Endothelial cell of umbilical vein (primary cell): ENCODE measurements at regions not wholly inside any gene's neighbourhood (a gene's known extent, or its start where the extent isn't known, plus 50 kb on each side); places are given as distances from the start of the nearest gene placed in this dataset.

ENCODE experiments used
- EZH2 ChIP-seq: IDR thresholded peaks from 2 replicates; pipeline ENCODE4 v1.6.1; 2012; ENCODE audit warnings: borderline replicate concordance, low read depth, mild to moderate bottlenecking, moderate library complexity, low read length, inconsistent platforms; ENCODE audit not compliant: severe bottlenecking
- POLR2A ChIP-seq: IDR thresholded peaks from 2 replicates; pipeline ENCODE4 v1.6.1; 2012; ENCODE audit warnings: low read depth, mild to moderate bottlenecking, control low read depth, low read length
- POLR2AphosphoS5 ChIP-seq: IDR thresholded peaks from 2 replicates; pipeline ENCODE4 v1.6.1; 2012; ENCODE audit warnings: low read depth, mild to moderate bottlenecking, control low read depth, low read length, moderate library complexity; ENCODE audit not compliant: insufficient read depth
- TF ChIP-seq, protein P1 (sequence below), 2 donors: IDR thresholded peaks; 1 replicate in 1 of 2; 2 replicates in 1 of 2; pipeline ENCODE4 v1.5.1; 2011; ENCODE audit warnings: low read length in 2 of 2, mild to moderate bottlenecking in 2 of 2, moderate library complexity in 2 of 2, control low read depth in 1 of 2, inconsistent platforms in 1 of 2, low read depth in 1 of 2; ENCODE audit not compliant: insufficient read depth in 1 of 2; ENCODE audit errors: extremely low read depth in 1 of 2

DNA sequence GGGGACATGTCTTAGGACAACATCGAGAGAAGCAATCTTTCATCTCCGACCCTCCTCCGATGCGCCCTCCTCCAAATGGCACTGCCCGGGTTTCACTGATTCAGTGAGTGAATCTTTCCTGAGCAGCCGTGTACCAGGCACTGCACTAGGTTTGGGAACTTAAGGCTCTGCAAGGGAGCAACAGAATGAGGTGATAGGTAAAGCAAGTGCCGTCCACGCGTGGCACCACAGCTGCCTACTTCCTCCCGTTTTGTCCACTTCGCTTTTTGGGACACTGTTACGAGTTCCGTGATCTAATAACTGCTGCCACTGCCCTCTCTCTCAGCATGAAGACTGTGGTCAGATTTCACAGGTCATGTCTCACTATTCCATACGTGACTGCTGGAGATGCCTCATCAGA, 131.0 kb downstream of the TEX29 start:
- TF ChIP-seq, protein P1, sequence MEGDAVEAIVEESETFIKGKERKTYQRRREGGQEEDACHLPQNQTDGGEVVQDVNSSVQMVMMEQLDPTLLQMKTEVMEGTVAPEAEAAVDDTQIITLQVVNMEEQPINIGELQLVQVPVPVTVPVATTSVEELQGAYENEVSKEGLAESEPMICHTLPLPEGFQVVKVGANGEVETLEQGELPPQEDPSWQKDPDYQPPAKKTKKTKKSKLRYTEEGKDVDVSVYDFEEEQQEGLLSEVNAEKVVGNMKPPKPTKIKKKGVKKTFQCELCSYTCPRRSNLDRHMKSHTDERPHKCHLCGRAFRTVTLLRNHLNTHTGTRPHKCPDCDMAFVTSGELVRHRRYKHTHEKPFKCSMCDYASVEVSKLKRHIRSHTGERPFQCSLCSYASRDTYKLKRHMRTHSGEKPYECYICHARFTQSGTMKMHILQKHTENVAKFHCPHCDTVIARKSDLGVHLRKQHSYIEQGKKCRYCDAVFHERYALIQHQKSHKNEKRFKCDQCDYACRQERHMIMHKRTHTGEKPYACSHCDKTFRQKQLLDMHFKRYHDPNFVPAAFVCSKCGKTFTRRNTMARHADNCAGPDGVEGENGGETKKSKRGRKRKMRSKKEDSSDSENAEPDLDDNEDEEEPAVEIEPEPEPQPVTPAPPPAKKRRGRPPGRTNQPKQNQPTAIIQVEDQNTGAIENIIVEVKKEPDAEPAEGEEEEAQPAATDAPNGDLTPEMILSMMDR (IDR thresholded peaks at IDR 0.05; ENCODE audit: extremely low read depth in 1 of 2, insufficient read depth in 1 of 2, low read depth in 1 of 2, low read length in 2 of 2), result no peak
- TF ChIP-seq POLR2A, result no peak
- TF ChIP-seq POLR2AphosphoS5, result no peak
- TF ChIP-seq EZH2, result no peak
